ENCODE measurements at regions not wholly inside any gene's neighbourhood (a gene's known extent, or its start where the extent isn't known, plus 50 kb on each side); places are given as distances from the start of the nearest gene placed in this dataset.
A peak's percentile ranks its signal among the peaks of the same experiment; 100 is the strongest.
"Not testable (repeated sequence)": the region's sequence is repeated elsewhere in the genome, so short reads cannot be mapped to it uniquely, and the experiment has no call there.

DNA sequence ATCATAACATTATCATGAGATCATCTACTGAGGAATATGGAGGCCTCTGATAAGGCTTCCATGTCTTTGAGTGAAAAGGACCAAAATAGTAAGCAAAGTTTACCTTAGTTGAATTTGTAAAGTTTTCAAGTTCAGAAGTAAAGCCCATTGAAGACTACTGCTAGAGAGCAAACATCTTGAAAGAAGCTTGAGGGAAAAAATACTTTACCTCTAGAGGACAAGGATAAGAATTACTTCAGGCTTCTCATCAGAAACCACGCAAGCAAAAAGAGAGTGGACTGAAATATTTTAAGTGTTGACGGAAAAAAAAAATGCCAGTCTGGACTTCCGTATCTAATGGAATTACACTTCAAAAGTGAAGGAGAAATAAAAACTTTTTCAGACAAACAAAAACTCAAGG is 114.3 kb downstream of the MPP7 start:
- Histone ChIP-seq H3K27me3 (ENCODE audit: control insufficient read depth in 1 of 2, insufficient read depth in 2 of 2, low read length in 2 of 2) (no peaks in the 10 kb centered on the region), H3K27ac (ENCODE audit: low read length) (no peak overlapping the region), H3K4me3 (ENCODE audit: low read length in 2 of 2) (no peak overlapping the region), H3K36me3 (ENCODE audit: control insufficient read depth in 2 of 2, insufficient read depth in 2 of 2, low read length in 2 of 2) (no peaks in the 10 kb centered on the region), H3K9me3 (ENCODE audit: control insufficient read depth in 2 of 2, low read length in 2 of 2) (no peaks in the 10 kb centered on the region), H3K9ac (ENCODE audit: low read length in 2 of 2) (no peak overlapping the region), H3K4me1 (ENCODE audit: control insufficient read depth, insufficient read depth, low read length) (no peaks in the 10 kb centered on the region)

- H3K4me3 ChIP-seq (ENCODE audit: low read length in 2 of 2) = no peak overlapping the region
- H3K9ac ChIP-seq (ENCODE audit: low read length in 2 of 2) = no peak overlapping the region
- H3K9me3 ChIP-seq (ENCODE audit: control insufficient read depth in 2 of 2, low read length in 2 of 2) = no peaks in the 10 kb centered on the region
These were observed 115.8 kb downstream of the MPP7 start for GRCh38 chr10:28186887-28187578.

DNA sequence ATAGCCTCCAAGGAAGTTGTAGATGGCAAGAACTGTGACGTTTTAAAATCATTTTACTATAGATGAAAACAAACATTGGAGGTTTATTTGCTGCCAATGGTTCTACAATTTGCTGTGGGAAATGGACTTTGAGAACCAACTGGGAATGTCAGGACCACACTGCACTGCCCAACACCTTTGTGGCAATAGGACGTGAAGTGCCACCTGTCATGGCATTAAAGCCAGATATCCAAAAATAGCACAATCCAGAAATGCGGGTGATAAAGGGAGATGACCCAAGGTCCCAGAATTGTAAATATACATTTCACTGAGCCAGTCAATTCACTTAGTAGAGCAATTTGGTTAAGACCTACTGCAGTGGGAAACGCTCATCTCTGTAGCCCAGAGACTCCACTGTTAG is 116.4 kb downstream of the MPP7 start:
- H3K36me3 ChIP-seq (ENCODE audit: control insufficient read depth in 2 of 2, insufficient read depth in 2 of 2, low read length in 2 of 2) = no peaks in the 10 kb centered on the region
- H3K27me3 ChIP-seq (ENCODE audit: control insufficient read depth in 1 of 2, insufficient read depth in 2 of 2, low read length in 2 of 2) = no peaks in the 10 kb centered on the region
- H3K4me1 ChIP-seq (ENCODE audit: control insufficient read depth, insufficient read depth, low read length) = no peaks in the 10 kb centered on the region
- H3K9ac ChIP-seq (ENCODE audit: low read length in 2 of 2) = no peak overlapping the region
- no peak overlapping the region for H3K4me3 ChIP-seq (ENCODE audit: low read length in 2 of 2)
- H3K9me3 ChIP-seq (ENCODE audit: control insufficient read depth in 2 of 2, low read length in 2 of 2) = no peaks in the 10 kb centered on the region
- no peak overlapping the region for H3K27ac ChIP-seq (ENCODE audit: low read length)

More at GRCh38 chr10:28186887-28187578, 115.8 kb downstream of the MPP7 start:
- Histone ChIP-seq H3K27me3 (ENCODE audit: control insufficient read depth in 1 of 2, insufficient read depth in 2 of 2, low read length in 2 of 2) (no peaks in the 10 kb centered on the region), H3K27ac (ENCODE audit: low read length) (no peak overlapping the region), H3K36me3 (ENCODE audit: control insufficient read depth in 2 of 2, insufficient read depth in 2 of 2, low read length in 2 of 2) (no peaks in the 10 kb centered on the region), H3K4me1 (ENCODE audit: control insufficient read depth, insufficient read depth, low read length) (no peaks in the 10 kb centered on the region)

- Histone ChIP-seq H3K36me3 (ENCODE audit: control insufficient read depth in 2 of 2, insufficient read depth in 2 of 2, low read length in 2 of 2) (no peaks in the 10 kb centered on the region), H3K27me3 (ENCODE audit: control insufficient read depth in 1 of 2, insufficient read depth in 2 of 2, low read length in 2 of 2) (no peaks in the 10 kb centered on the region), H3K4me1 (ENCODE audit: control insufficient read depth, insufficient read depth, low read length) (no peaks in the 10 kb centered on the region), H3K27ac (ENCODE audit: low read length) (no peak overlapping the region), H3K4me3 (ENCODE audit: low read length in 2 of 2) (no peak overlapping the region), H3K9ac (ENCODE audit: low read length in 2 of 2) (no peak overlapping the region), H3K9me3 (ENCODE audit: control insufficient read depth in 2 of 2, low read length in 2 of 2) (no peaks in the 10 kb centered on the region)
These were observed 118.1 kb downstream of the MPP7 start for GRCh38 chr10:28184810-28185209.

DNA sequence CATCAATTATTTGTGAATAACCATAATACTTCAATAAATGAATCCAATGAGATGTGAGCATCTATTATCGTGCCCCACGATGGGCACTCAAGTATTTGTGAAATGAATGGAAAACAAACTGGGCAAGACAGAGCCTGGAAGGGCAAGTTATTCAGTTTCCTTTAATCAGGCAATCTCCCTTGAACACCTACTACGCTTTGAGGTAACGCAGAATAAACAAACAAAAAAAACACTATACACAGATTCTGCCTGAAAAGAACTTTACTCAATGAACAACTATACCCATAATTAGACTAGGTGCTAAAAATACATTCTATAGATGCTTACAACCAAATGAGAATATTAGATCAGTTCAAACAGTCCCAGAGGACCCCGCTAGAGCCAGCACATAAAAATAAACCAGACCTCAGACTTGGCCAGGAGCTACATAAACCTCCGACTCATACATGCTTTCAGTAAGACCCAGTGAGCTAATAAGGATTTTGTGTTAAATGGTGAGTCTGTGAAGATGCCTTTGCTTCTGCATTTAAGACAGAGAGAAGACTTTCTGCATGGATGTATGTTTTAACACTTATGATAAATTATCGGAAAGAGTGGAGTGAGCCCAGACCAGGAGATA is 121.3 kb downstream of the MPP7 start:
- no peaks in the 10 kb centered on the region for H3K9me3 ChIP-seq (ENCODE audit: control insufficient read depth in 2 of 2, low read length in 2 of 2)
- H3K27me3 ChIP-seq (ENCODE audit: control insufficient read depth in 1 of 2, insufficient read depth in 2 of 2, low read length in 2 of 2) = no peaks in the 10 kb centered on the region
- H3K4me3 ChIP-seq (ENCODE audit: low read length in 2 of 2) = peak overlapping the region in 1 of 2 donors; percentile 25
- H3K9ac ChIP-seq (ENCODE audit: low read length in 2 of 2) = no peak overlapping the region
- H3K4me1 ChIP-seq (ENCODE audit: control insufficient read depth, insufficient read depth, low read length) = peaks cover 5% of the 10 kb centered on the region
- H3K36me3 ChIP-seq (ENCODE audit: control insufficient read depth in 2 of 2, insufficient read depth in 2 of 2, low read length in 2 of 2) = no peaks in the 10 kb centered on the region
- H3K27ac ChIP-seq (ENCODE audit: low read length) = no peak overlapping the region

DNA sequence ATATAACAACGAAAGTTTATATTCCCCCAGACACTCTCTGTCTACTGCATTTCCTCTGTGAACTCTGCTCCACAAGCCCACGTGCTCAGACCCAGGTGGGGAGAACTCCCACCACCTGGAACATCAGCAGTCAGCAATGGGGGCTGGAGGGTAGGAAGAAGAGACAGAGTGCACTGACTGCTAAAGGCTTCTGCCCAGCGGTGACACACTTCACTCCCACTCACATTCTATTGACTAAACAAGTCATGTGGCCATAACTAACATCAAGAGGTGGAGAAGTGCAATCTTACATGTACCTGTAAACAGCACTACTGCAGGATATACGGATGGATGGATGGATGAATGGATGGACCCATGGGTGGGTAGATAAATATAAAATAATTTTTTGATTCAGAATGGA is 122.2 kb downstream of the MPP7 start:
- H3K27me3 ChIP-seq (ENCODE audit: control insufficient read depth in 1 of 2, insufficient read depth in 2 of 2, low read length in 2 of 2) = no peaks in the 10 kb centered on the region
- no peak overlapping the region for H3K4me3 ChIP-seq (ENCODE audit: low read length in 2 of 2)
- H3K4me1 ChIP-seq (ENCODE audit: control insufficient read depth, insufficient read depth, low read length) = peaks cover 5% of the 10 kb centered on the region
- H3K27ac ChIP-seq (ENCODE audit: low read length) = no peak overlapping the region
- H3K36me3 ChIP-seq (ENCODE audit: control insufficient read depth in 2 of 2, insufficient read depth in 2 of 2, low read length in 2 of 2) = no peaks in the 10 kb centered on the region
- no peak overlapping the region for H3K9ac ChIP-seq (ENCODE audit: low read length in 2 of 2)
- no peaks in the 10 kb centered on the region for H3K9me3 ChIP-seq (ENCODE audit: control insufficient read depth in 2 of 2, low read length in 2 of 2)

- Histone ChIP-seq H3K9me3 (ENCODE audit: control insufficient read depth in 2 of 2, low read length in 2 of 2) (no peaks in the 10 kb centered on the region), H3K27ac (ENCODE audit: low read length) (no peak overlapping the region), H3K36me3 (ENCODE audit: control insufficient read depth in 2 of 2, insufficient read depth in 2 of 2, low read length in 2 of 2) (no peaks in the 10 kb centered on the region), H3K27me3 (ENCODE audit: control insufficient read depth in 1 of 2, insufficient read depth in 2 of 2, low read length in 2 of 2) (no peaks in the 10 kb centered on the region), H3K4me1 (ENCODE audit: control insufficient read depth, insufficient read depth, low read length) (peaks cover 5% of the 10 kb centered on the region), H3K9ac (ENCODE audit: low read length in 2 of 2) (no peak overlapping the region), H3K4me3 (ENCODE audit: low read length in 2 of 2) (no peak overlapping the region)
These were observed 123.1 kb downstream of the MPP7 start for GRCh38 chr10:28179743-28180099.

- Histone ChIP-seq H3K4me1 (ENCODE audit: control insufficient read depth, insufficient read depth, low read length) (peaks cover 5% of the 10 kb centered on the region), H3K36me3 (ENCODE audit: control insufficient read depth in 2 of 2, insufficient read depth in 2 of 2, low read length in 2 of 2) (no peaks in the 10 kb centered on the region), H3K4me3 (ENCODE audit: low read length in 2 of 2) (no peak overlapping the region), H3K9ac (ENCODE audit: low read length in 2 of 2) (peak overlapping the region in 1 of 2 donors; percentile 54), H3K27ac (ENCODE audit: low read length) (no peak overlapping the region), H3K27me3 (ENCODE audit: control insufficient read depth in 1 of 2, insufficient read depth in 2 of 2, low read length in 2 of 2) (no peaks in the 10 kb centered on the region), H3K9me3 (ENCODE audit: control insufficient read depth in 2 of 2, low read length in 2 of 2) (no peaks in the 10 kb centered on the region)
These were observed 123.7 kb downstream of the MPP7 start for GRCh38 chr10:28179006-28179742.

DNA sequence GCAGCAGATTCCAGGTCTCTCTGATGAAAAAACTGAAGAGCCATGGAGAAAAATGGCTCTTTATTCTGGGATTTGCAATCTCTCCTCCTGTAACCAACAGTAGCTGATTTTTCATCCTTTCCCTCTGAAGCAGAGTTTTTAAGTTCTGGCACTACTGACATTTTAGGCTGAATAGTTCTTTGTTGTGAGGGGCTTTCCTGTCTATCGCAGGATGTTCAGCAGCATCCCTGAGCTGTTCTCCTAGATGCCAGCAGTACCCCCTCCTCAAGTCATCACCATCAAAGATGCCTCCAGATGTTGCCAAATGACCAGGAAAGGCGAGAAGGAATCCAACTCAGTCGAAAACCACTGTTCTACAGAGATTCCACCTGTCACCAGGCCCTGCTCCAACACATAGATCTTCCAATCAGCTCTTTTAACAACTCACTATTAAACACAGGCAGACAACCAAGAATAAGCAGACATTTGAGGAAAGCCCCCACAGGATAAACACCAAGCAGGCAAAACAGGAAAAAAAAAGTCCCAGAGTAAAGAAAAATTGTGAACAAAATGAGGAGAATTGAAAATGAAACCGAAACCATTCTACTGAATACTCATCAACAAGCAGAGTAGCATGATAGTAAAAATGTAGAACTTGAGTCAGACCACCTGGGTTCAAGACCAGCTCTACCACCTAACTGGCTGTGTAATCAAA is 124.8 kb downstream of the MPP7 start:
- H3K27ac ChIP-seq (ENCODE audit: low read length) = peak overlapping the region; percentile 61

GRCh38 chr10:28176498-28176897 is 126.4 kb downstream of the MPP7 start:
- H3K9me3 ChIP-seq (ENCODE audit: control insufficient read depth in 2 of 2, low read length in 2 of 2); H3K27ac ChIP-seq (ENCODE audit: low read length); H3K4me3 ChIP-seq (ENCODE audit: low read length in 2 of 2); H3K36me3 ChIP-seq (ENCODE audit: control insufficient read depth in 2 of 2, insufficient read depth in 2 of 2, low read length in 2 of 2); H3K27me3 ChIP-seq (ENCODE audit: control insufficient read depth in 1 of 2, insufficient read depth in 2 of 2, low read length in 2 of 2); H3K9ac ChIP-seq (ENCODE audit: low read length in 2 of 2): not testable (repeated sequence)
- H3K4me1 ChIP-seq (ENCODE audit: control insufficient read depth, insufficient read depth, low read length) = peaks cover 14% of the 10 kb centered on the region

More for the DNA sequence above, 124.8 kb downstream of the MPP7 start:
- Histone ChIP-seq H3K4me3 (ENCODE audit: low read length in 2 of 2) (peak overlapping the region; percentile 51 to 68), H3K9ac (ENCODE audit: low read length in 2 of 2) (peak overlapping the region; percentile 54 to 58), H3K27me3 (ENCODE audit: control insufficient read depth in 1 of 2, insufficient read depth in 2 of 2, low read length in 2 of 2) (no peaks in the 10 kb centered on the region), H3K9me3 (ENCODE audit: control insufficient read depth in 2 of 2, low read length in 2 of 2) (no peaks in the 10 kb centered on the region), H3K36me3 (ENCODE audit: control insufficient read depth in 2 of 2, insufficient read depth in 2 of 2, low read length in 2 of 2) (no peaks in the 10 kb centered on the region), H3K4me1 (ENCODE audit: control insufficient read depth, insufficient read depth, low read length) (peaks cover 5% of the 10 kb centered on the region)

All from stomach smooth muscle (tissue), 2 donors.